GM21576 (cell line): ENCODE measurements at regions not wholly inside any gene's neighbourhood (a gene's known extent, or its start where the extent isn't known, plus 50 kb on each side); places are given as distances from the start of the nearest gene placed in this dataset.
"Not testable (repeated sequence)": the region's sequence is repeated elsewhere in the genome, so short reads cannot be mapped to it uniquely, and the experiment has no call there.

Source experiments
- ATAC-seq: cut with Tn5 transposase; IDR thresholded peaks from one replicate; pipeline ENCODE4 v1.9.1; 2021; ENCODE audit warnings: mild to moderate bottlenecking, moderate library complexity; ENCODE audit not compliant: unreplicated experiment

GRCh38 chr3:20573175-20573574 is 387.2 kb upstream of the SGO1 start:
- ATAC-seq = no peak

GRCh38 chr3:20572473-20572872 is 386.5 kb upstream of the SGO1 start:
- ATAC-seq = no peak

- ATAC-seq = no peak
Measured at GRCh38 chr3:20569310-20569709, 383.3 kb upstream of the SGO1 start.

- no peak for ATAC-seq
Measured at GRCh38 chr3:20564966-20565365, 379.0 kb upstream of the SGO1 start.

- ATAC-seq = no peak
Measured at GRCh38 chr3:20563985-20564384, 378.0 kb upstream of the SGO1 start.

GRCh38 chr3:20563251-20563650 is 377.2 kb upstream of the SGO1 start:
- no peak for ATAC-seq

GRCh38 chr3:20561166-20561565 is 375.2 kb upstream of the SGO1 start:
- no peak for ATAC-seq

GRCh38 chr3:20560446-20560845 is 374.4 kb upstream of the SGO1 start:
- not testable (repeated sequence) for ATAC-seq

GRCh38 chr3:20558161-20558560 is 372.2 kb upstream of the SGO1 start:
- no peak for ATAC-seq

GRCh38 chr3:20556661-20557060 is 370.7 kb upstream of the SGO1 start:
- ATAC-seq = no peak

- ATAC-seq = no peak
Measured at GRCh38 chr3:20552605-20553275, 366.7 kb upstream of the SGO1 start.

- ATAC-seq = not testable (repeated sequence)
Measured at GRCh38 chr3:20547361-20548269, 361.6 kb upstream of the SGO1 start.

GRCh38 chr3:20546636-20547035 is 360.6 kb upstream of the SGO1 start:
- no peak for ATAC-seq

GRCh38 chr3:20543535-20544226 is 357.7 kb upstream of the SGO1 start:
- ATAC-seq = no peak

- no peak for ATAC-seq
Measured at GRCh38 chr3:20540066-20540465, 354.1 kb upstream of the SGO1 start.

GRCh38 chr3:20539666-20540065 is 353.7 kb upstream of the SGO1 start:
- no peak for ATAC-seq

GRCh38 chr3:20537234-20537633 is 351.2 kb upstream of the SGO1 start:
- no peak for ATAC-seq

GRCh38 chr3:20529911-20530310 is 343.9 kb upstream of the SGO1 start:
- no peak for ATAC-seq

- ATAC-seq = no peak
Measured at GRCh38 chr3:20528180-20528770, 342.3 kb upstream of the SGO1 start.

GRCh38 chr3:20527368-20527767 is 341.4 kb upstream of the SGO1 start:
- ATAC-seq = no peak

GRCh38 chr3:20524328-20524727 is 338.3 kb upstream of the SGO1 start:
- ATAC-seq = no peak
